Natural killer cell treated with Interleukin-12 subunit alpha and Interleukin-12 subunit beta and Interleukin-15 and Interleukin-18, amount 100 ng/mL, for 72 hours (primary cell): ENCODE measurements at regions not wholly inside any gene's neighbourhood (a gene's known extent, or its start where the extent isn't known, plus 50 kb on each side); places are given as distances from the start of the nearest gene placed in this dataset.
A peak's percentile ranks its signal among the peaks of the same experiment; 100 is the strongest.
"Not testable (repeated sequence)": the region's sequence is repeated elsewhere in the genome, so short reads cannot be mapped to it uniquely, and the experiment has no call there.

Experiments
- ATAC-seq, 2 donors: fragments of 150-1000 bp; cut with Tn5 transposase in 1 of 2; sonication (Bioruptor Pico), chemical (Tn5 transposase) in 1 of 2; 2 replicates each; pipeline ENCODE4 v1.10.0; 2021
- DNase-seq: peaks from one replicate; pipeline ENCODE4 v3.0.0; 2022; ENCODE audit warnings: low spot score
- H3K27ac Mint-ChIP-seq, 2 donors: 1 replicate in 1 of 2; 2 replicates in 1 of 2; pipeline ENCODE4 v1.8.0; 2022; ENCODE audit warnings: mixed read lengths in 2 of 2, mild to moderate bottlenecking in 1 of 2, moderate library complexity in 1 of 2
- H3K27me3 Mint-ChIP-seq, 2 donors: 1 replicate in 1 of 2; 2 replicates in 1 of 2; pipeline ENCODE4 v1.8.0; 2022; ENCODE audit warnings: mixed read lengths in 2 of 2
- H3K36me3 Mint-ChIP-seq: one replicate; pipeline ENCODE4 v1.8.0; 2022; ENCODE audit warnings: mixed read lengths
- H3K4me1 Mint-ChIP-seq, 2 donors: 1 replicate in 1 of 2; 2 replicates in 1 of 2; pipeline ENCODE4 v1.8.0; 2022; ENCODE audit warnings: low read depth in 2 of 2, mixed read lengths in 2 of 2, mild to moderate bottlenecking in 1 of 2
- H3K4me3 Mint-ChIP-seq: one replicate; pipeline ENCODE4 v1.8.0; 2022; ENCODE audit warnings: mixed read lengths
- H3K9me3 Mint-ChIP-seq: 2 replicates; pipeline ENCODE4 v1.8.0; 2022; ENCODE audit warnings: mixed read lengths

GRCh38 chr17:65323049-65323448 lies 185.9 kb downstream of the RGS9 start:
- Mint-ChIP-seq H3K27ac (no peak overlapping the region), H3K9me3 (no peaks in the 10 kb centered on the region), H3K36me3 (no peaks in the 10 kb centered on the region), H3K27me3 (peaks cover 17 to 21% of the 10 kb centered on the region in 2 donors), H3K4me1 (no peaks in the 10 kb centered on the region), H3K4me3 (no peak overlapping the region)
- ATAC-seq (no peak), DNase-seq (no peak)

GRCh38 chr17:65320820-65321219 lies 183.7 kb downstream of the RGS9 start:
- no peaks in the 10 kb centered on the region for H3K36me3 Mint-ChIP-seq
- H3K27ac Mint-ChIP-seq: no peak overlapping the region
- no peaks in the 10 kb centered on the region for H3K4me1 Mint-ChIP-seq
- DNase-seq: no peak
- no peak for ATAC-seq
- peaks cover 21 to 22% of the 10 kb centered on the region in 2 donors for H3K27me3 Mint-ChIP-seq
- H3K4me3 Mint-ChIP-seq: no peak overlapping the region
- no peaks in the 10 kb centered on the region for H3K9me3 Mint-ChIP-seq

GRCh38 chr17:65314212-65314611 lies 177.0 kb downstream of the RGS9 start:
- Mint-ChIP-seq H3K4me3 (no peak overlapping the region), H3K4me1 (peaks cover 7 to 10% of the 10 kb centered on the region in 2 donors), H3K36me3 (no peaks in the 10 kb centered on the region), H3K9me3 (no peaks in the 10 kb centered on the region), H3K27ac (no peak overlapping the region), H3K27me3 (peaks cover 40 to 51% of the 10 kb centered on the region in 2 donors)
- no peak for DNase-seq
- no peak for ATAC-seq

- Mint-ChIP-seq H3K27ac (no peak overlapping the region), H3K4me3 (no peak overlapping the region), H3K4me1 (peaks cover 7 to 10% of the 10 kb centered on the region in 2 donors), H3K36me3 (no peaks in the 10 kb centered on the region), H3K27me3 (peaks cover 43 to 51% of the 10 kb centered on the region in 2 donors), H3K9me3 (no peaks in the 10 kb centered on the region)
- no peak for DNase-seq
- ATAC-seq: no peak
Measured at GRCh38 chr17:65312718-65313377, 175.7 kb downstream of the RGS9 start.

GRCh38 chr17:65311261-65311660 lies 174.1 kb downstream of the RGS9 start:
- Mint-ChIP-seq H3K4me3 (no peak overlapping the region), H3K27me3 (peaks cover 43 to 50% of the 10 kb centered on the region in 2 donors), H3K9me3 (no peaks in the 10 kb centered on the region), H3K36me3 (no peaks in the 10 kb centered on the region), H3K27ac (no peak overlapping the region), H3K4me1 (peaks cover 7 to 10% of the 10 kb centered on the region in 2 donors)
- ATAC-seq (peak in 1 of 2 donors; percentile 40), DNase-seq (no peak)

- Mint-ChIP-seq H3K27me3 (peaks cover 31 to 41% of the 10 kb centered on the region in 2 donors), H3K4me1 (peaks cover 0 to 3% of the 10 kb centered on the region in 2 donors), H3K9me3 (no peaks in the 10 kb centered on the region), H3K36me3 (no peaks in the 10 kb centered on the region), H3K4me3 (no peak overlapping the region), H3K27ac (no peak overlapping the region)
- DNase-seq (no peak), ATAC-seq (no peak)
Measured at GRCh38 chr17:65307961-65308316, 170.8 kb downstream of the RGS9 start.

GRCh38 chr17:65307081-65307960 lies 170.2 kb downstream of the RGS9 start:
- H3K36me3 Mint-ChIP-seq: no peaks in the 10 kb centered on the region
- DNase-seq (no peak), ATAC-seq (no peak)
- no peaks in the 10 kb centered on the region for H3K4me1 Mint-ChIP-seq
- no peak overlapping the region for H3K4me3 Mint-ChIP-seq
- no peaks in the 10 kb centered on the region for H3K9me3 Mint-ChIP-seq
- peaks cover 31 to 41% of the 10 kb centered on the region in 2 donors for H3K27me3 Mint-ChIP-seq
- no peak overlapping the region for H3K27ac Mint-ChIP-seq

- H3K4me3 Mint-ChIP-seq: no peak overlapping the region
- H3K27me3 Mint-ChIP-seq: peaks cover 23 to 26% of the 10 kb centered on the region in 2 donors
- no peak for DNase-seq
- H3K27ac Mint-ChIP-seq: no peak overlapping the region
- H3K9me3 Mint-ChIP-seq: no peaks in the 10 kb centered on the region
- H3K4me1 Mint-ChIP-seq: no peaks in the 10 kb centered on the region
- no peak for ATAC-seq
- no peaks in the 10 kb centered on the region for H3K36me3 Mint-ChIP-seq
Measured at GRCh38 chr17:65305778-65306177, 168.6 kb downstream of the RGS9 start.

GRCh38 chr17:65305116-65305515 lies 167.9 kb downstream of the RGS9 start:
- no peaks in the 10 kb centered on the region for H3K36me3 Mint-ChIP-seq
- DNase-seq (no peak), ATAC-seq (no peak)
- H3K4me3 Mint-ChIP-seq: no peak overlapping the region
- H3K4me1 Mint-ChIP-seq: no peaks in the 10 kb centered on the region
- peaks cover 19 to 21% of the 10 kb centered on the region in 2 donors for H3K27me3 Mint-ChIP-seq
- H3K27ac Mint-ChIP-seq: no peak overlapping the region
- H3K9me3 Mint-ChIP-seq: no peaks in the 10 kb centered on the region

GRCh38 chr17:65301882-65302281 lies 164.7 kb downstream of the RGS9 start:
- H3K27ac Mint-ChIP-seq, H3K4me1 Mint-ChIP-seq, ATAC-seq: not testable (repeated sequence)

GRCh38 chr17:65301184-65301583 lies 164.0 kb downstream of the RGS9 start:
- no peaks in the 10 kb centered on the region for H3K4me1 Mint-ChIP-seq
- DNase-seq (no peak), ATAC-seq (no peak)
- H3K36me3 Mint-ChIP-seq: no peaks in the 10 kb centered on the region
- H3K4me3 Mint-ChIP-seq: no peak overlapping the region
- no peak overlapping the region for H3K27ac Mint-ChIP-seq
- H3K9me3 Mint-ChIP-seq: no peaks in the 10 kb centered on the region
- H3K27me3 Mint-ChIP-seq: peaks cover 9 to 15% of the 10 kb centered on the region in 2 donors

More at GRCh38 chr17:65301882-65302281, 164.7 kb downstream of the RGS9 start:
- not testable (repeated sequence) for H3K9me3 Mint-ChIP-seq, DNase-seq, H3K4me3 Mint-ChIP-seq, H3K36me3 Mint-ChIP-seq
- peaks cover 11 to 17% of the 10 kb centered on the region in 2 donors for H3K27me3 Mint-ChIP-seq

- no peaks in the 10 kb centered on the region for H3K36me3 Mint-ChIP-seq
- no peaks in the 10 kb centered on the region for H3K9me3 Mint-ChIP-seq
- ATAC-seq (no peak), DNase-seq (no peak)
- peaks cover 5% of the 10 kb centered on the region in 2 donors for H3K4me1 Mint-ChIP-seq
- H3K27ac Mint-ChIP-seq: no peak overlapping the region
- H3K4me3 Mint-ChIP-seq: no peak overlapping the region
- H3K27me3 Mint-ChIP-seq: peaks cover 20 to 23% of the 10 kb centered on the region in 2 donors
Measured at GRCh38 chr17:65297916-65298315, 160.7 kb downstream of the RGS9 start.

- Mint-ChIP-seq H3K4me1 (peaks cover 5% of the 10 kb centered on the region in 2 donors), H3K9me3 (no peaks in the 10 kb centered on the region), H3K36me3 (no peaks in the 10 kb centered on the region), H3K27me3 (peaks cover 20 to 22% of the 10 kb centered on the region in 2 donors), H3K27ac (no peak overlapping the region), H3K4me3 (no peak overlapping the region)
- DNase-seq (no peak), ATAC-seq (no peak)
Measured at GRCh38 chr17:65297384-65297783, 160.2 kb downstream of the RGS9 start.

- H3K27ac Mint-ChIP-seq: no peak overlapping the region
- DNase-seq: no peak
- peaks cover 5% of the 10 kb centered on the region in 2 donors for H3K4me1 Mint-ChIP-seq
- H3K27me3 Mint-ChIP-seq: peaks cover 19 to 23% of the 10 kb centered on the region in 2 donors
- no peaks in the 10 kb centered on the region for H3K9me3 Mint-ChIP-seq
- no peaks in the 10 kb centered on the region for H3K36me3 Mint-ChIP-seq
- ATAC-seq: peak; percentile 69 to 71
- H3K4me3 Mint-ChIP-seq: no peak overlapping the region
Measured at GRCh38 chr17:65294181-65294719, 157.1 kb downstream of the RGS9 start.
